Type B pancreatic cell (in vitro differentiated cells): ENCODE measurements at regions not wholly inside any gene's neighbourhood (a gene's known extent, or its start where the extent isn't known, plus 50 kb on each side); places are given as distances from the start of the nearest gene placed in this dataset.
A peak's percentile ranks its signal among the peaks of the same experiment; 100 is the strongest.

ENCODE experiments used
- DNase-seq: peaks from one replicate; pipeline ENCODE4 v3.0.0; 2021; ENCODE audit warnings: mixed read lengths; ENCODE audit not compliant: unreplicated experiment; ENCODE audit errors: extremely low spot score
- H3K27ac Mint-ChIP-seq: 2 replicates; pipeline ENCODE4 v1.8.0; 2021; ENCODE audit warnings: mild to moderate bottlenecking, mixed read lengths
- H3K27me3 Mint-ChIP-seq: 2 replicates; pipeline ENCODE4 v1.8.0; 2021; ENCODE audit warnings: mixed read lengths
- H3K36me3 Mint-ChIP-seq: 2 replicates; pipeline ENCODE4 v1.8.0; 2021; ENCODE audit warnings: mixed read lengths
- H3K4me1 Mint-ChIP-seq: one replicate; pipeline ENCODE4 v1.8.0; 2021; ENCODE audit warnings: mixed read lengths; ENCODE audit not compliant: unreplicated experiment
- H3K4me3 Mint-ChIP-seq: 2 replicates; pipeline ENCODE4 v1.8.0; 2021; ENCODE audit warnings: mild to moderate bottlenecking, mixed read lengths
- H3K9me3 Mint-ChIP-seq: 2 replicates; pipeline ENCODE4 v1.8.0; 2021; ENCODE audit warnings: mixed read lengths
- CTCF ChIP-seq: fragments of 200-600 bp; sonication (generic); conservative IDR thresholded peaks from 2 replicates; pipeline ENCODE4 v1.5.0; 2021; ENCODE audit warnings: antibody characterized with exemption, mild to moderate bottlenecking

GRCh38 chr6:164164876-164165275, 750.4 kb downstream of the QKI start:
- H3K27me3 Mint-ChIP-seq, result no peaks in the 10 kb centered on the region
- no peak for DNase-seq
- no peak overlapping the region for H3K4me3 Mint-ChIP-seq
- TF ChIP-seq CTCF, result no peak
- no peaks in the 10 kb centered on the region for H3K4me1 Mint-ChIP-seq
- H3K27ac Mint-ChIP-seq, result no peak overlapping the region
- peaks cover 14% of the 10 kb centered on the region for H3K9me3 Mint-ChIP-seq
- H3K36me3 Mint-ChIP-seq, result no peaks in the 10 kb centered on the region

GRCh38 chr6:164163239-164163638, 748.7 kb downstream of the QKI start:
- TF ChIP-seq CTCF, result no peak
- no peak overlapping the region for H3K4me3 Mint-ChIP-seq
- H3K36me3 Mint-ChIP-seq, result no peaks in the 10 kb centered on the region
- H3K27me3 Mint-ChIP-seq, result no peaks in the 10 kb centered on the region
- no peak for DNase-seq
- H3K4me1 Mint-ChIP-seq, result no peaks in the 10 kb centered on the region
- H3K9me3 Mint-ChIP-seq, result peaks cover 14% of the 10 kb centered on the region
- no peak overlapping the region for H3K27ac Mint-ChIP-seq

GRCh38 chr6:164159061-164159460, 744.5 kb downstream of the QKI start:
- peaks cover 19% of the 10 kb centered on the region for H3K9me3 Mint-ChIP-seq
- no peaks in the 10 kb centered on the region for H3K4me1 Mint-ChIP-seq
- H3K27me3 Mint-ChIP-seq, result no peaks in the 10 kb centered on the region
- TF ChIP-seq CTCF, result no peak
- no peak overlapping the region for H3K27ac Mint-ChIP-seq
- no peak overlapping the region for H3K4me3 Mint-ChIP-seq
- DNase-seq, result no peak
- no peaks in the 10 kb centered on the region for H3K36me3 Mint-ChIP-seq

GRCh38 chr6:164154588-164154987, 740.1 kb downstream of the QKI start:
- H3K27ac Mint-ChIP-seq, result no peak overlapping the region
- H3K9me3 Mint-ChIP-seq, result peaks cover 5% of the 10 kb centered on the region
- H3K4me1 Mint-ChIP-seq, result no peaks in the 10 kb centered on the region
- H3K4me3 Mint-ChIP-seq, result no peak overlapping the region
- no peaks in the 10 kb centered on the region for H3K36me3 Mint-ChIP-seq
- no peaks in the 10 kb centered on the region for H3K27me3 Mint-ChIP-seq
- no peak for TF ChIP-seq CTCF
- DNase-seq, result no peak

GRCh38 chr6:164152611-164153010, 738.1 kb downstream of the QKI start:
- Mint-ChIP-seq H3K9me3 (peaks cover 7% of the 10 kb centered on the region), H3K4me1 (no peaks in the 10 kb centered on the region), H3K36me3 (no peaks in the 10 kb centered on the region), H3K27ac (peak overlapping the region; percentile 69), H3K27me3 (no peaks in the 10 kb centered on the region), H3K4me3 (peak overlapping the region; percentile 24)
- TF ChIP-seq CTCF, result no peak
- DNase-seq, result no peak
